ENCODE measurements at regions not wholly inside any gene's neighbourhood (a gene's known extent, or its start where the extent isn't known, plus 50 kb on each side); places are given as distances from the start of the nearest gene placed in this dataset.

DNA sequence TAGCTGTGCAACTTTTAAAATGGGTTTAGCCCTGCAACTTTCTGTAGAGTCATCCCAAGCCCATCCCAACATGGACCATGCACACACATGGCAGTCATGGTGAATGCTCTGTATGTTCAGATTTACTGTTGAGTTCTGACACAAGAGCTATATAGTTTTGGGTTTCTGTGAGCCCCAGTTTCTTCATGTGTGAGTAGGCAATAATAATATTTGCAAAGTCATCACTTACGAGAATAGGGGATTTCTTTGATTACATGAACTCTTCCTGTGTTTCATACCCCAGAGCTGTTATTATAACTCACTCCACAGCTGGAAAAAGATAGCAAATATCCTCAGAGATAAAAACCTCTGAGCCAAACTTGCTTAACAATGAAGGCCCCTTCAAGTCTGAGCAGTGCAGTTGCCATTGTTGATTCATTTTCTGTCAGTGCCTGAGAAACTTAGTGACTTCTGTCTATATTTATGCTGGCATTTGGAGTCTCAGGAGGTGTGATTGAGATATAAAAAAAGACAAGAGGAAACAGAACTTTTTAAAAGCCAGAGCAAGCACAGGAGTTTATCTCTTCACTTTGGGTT lies 767.9 kb upstream of the API5 start:
- TF ChIP-seq, protein P1, sequence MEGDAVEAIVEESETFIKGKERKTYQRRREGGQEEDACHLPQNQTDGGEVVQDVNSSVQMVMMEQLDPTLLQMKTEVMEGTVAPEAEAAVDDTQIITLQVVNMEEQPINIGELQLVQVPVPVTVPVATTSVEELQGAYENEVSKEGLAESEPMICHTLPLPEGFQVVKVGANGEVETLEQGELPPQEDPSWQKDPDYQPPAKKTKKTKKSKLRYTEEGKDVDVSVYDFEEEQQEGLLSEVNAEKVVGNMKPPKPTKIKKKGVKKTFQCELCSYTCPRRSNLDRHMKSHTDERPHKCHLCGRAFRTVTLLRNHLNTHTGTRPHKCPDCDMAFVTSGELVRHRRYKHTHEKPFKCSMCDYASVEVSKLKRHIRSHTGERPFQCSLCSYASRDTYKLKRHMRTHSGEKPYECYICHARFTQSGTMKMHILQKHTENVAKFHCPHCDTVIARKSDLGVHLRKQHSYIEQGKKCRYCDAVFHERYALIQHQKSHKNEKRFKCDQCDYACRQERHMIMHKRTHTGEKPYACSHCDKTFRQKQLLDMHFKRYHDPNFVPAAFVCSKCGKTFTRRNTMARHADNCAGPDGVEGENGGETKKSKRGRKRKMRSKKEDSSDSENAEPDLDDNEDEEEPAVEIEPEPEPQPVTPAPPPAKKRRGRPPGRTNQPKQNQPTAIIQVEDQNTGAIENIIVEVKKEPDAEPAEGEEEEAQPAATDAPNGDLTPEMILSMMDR (IDR thresholded peaks at IDR 0.05) = no peak

DNA sequence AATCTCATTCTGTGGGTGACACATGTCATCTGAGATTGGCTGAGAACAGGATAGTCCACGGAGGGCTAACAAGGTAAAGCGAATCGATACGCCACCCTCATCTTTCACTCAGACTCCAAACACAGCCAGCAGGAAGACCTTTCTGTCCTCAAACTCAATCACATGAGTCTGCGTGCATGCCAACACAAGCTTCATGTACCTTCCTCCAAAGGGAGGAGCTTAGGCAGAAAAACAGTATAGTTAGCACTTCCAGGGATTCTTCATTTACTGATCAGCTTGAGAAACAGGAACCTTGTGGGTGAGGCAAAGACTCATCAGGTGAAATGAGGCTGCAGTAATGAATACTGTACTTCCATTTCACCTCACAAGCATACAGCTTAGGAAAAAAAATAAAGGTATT lies 767.1 kb upstream of the API5 start:
- TF ChIP-seq, protein P1 (IDR thresholded peaks at IDR 0.05) = no peak

DNA sequence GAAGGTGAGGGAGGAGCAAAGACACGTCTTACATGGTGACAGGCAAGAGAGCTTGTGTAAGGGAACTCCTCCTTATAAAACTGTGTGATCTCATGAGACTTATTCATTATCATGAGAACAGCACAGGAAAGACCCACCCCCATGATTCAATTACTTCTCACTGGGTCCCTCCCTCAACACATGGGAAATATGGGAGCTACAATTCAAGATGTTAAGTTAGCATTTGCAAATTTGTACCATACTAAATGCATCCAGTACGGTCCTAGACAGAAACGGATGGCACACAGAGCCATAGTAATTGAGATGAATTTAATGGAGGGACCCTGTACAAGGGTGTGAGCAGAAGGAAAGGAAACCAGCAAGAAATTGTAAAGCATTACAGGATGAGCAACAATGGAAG lies 765.8 kb upstream of the API5 start:
- TF ChIP-seq, protein P1 (IDR thresholded peaks at IDR 0.05) = no peak

DNA sequence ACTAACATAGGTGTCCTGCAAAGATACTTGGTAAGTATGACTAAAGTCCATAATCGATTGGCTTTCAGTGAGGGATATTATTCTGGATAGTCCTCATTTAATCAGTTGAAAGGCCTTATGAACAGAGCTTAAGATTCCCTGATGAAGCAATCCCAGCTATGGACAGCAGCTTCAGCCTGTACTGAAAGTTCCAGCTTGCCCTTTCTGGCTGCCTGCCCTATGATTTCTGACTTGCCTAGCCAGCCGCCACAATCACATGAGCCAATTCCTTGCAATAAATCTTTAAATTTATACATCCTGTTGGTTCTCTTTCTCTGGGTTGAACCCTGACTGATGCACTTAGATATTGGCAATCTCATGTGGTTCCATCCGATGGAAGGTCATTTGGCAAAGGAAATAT lies 759.0 kb upstream of the API5 start:
- TF ChIP-seq, protein P1 (IDR thresholded peaks at IDR 0.05) = no peak

DNA sequence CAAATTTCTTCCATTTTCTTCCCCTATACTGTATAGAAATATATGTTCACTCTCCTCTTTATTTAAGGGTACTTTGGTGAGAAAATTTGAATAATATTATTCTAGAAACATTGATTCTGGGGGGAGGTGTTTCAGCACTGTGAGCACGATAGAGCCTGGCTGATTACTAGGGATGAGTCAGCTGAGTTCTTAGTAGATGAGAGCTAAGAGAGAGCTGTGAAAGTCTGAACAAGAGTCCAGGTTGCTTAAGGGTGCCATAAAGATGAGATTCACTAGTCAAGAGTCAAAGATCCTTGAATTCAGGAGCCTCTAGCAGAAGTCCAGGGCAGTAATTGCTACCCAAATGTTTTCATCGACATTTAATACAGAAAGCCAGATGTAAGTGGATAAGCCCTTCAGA lies 756.6 kb upstream of the API5 start:
- TF ChIP-seq, protein P1 (IDR thresholded peaks at IDR 0.05) = no peak

DNA sequence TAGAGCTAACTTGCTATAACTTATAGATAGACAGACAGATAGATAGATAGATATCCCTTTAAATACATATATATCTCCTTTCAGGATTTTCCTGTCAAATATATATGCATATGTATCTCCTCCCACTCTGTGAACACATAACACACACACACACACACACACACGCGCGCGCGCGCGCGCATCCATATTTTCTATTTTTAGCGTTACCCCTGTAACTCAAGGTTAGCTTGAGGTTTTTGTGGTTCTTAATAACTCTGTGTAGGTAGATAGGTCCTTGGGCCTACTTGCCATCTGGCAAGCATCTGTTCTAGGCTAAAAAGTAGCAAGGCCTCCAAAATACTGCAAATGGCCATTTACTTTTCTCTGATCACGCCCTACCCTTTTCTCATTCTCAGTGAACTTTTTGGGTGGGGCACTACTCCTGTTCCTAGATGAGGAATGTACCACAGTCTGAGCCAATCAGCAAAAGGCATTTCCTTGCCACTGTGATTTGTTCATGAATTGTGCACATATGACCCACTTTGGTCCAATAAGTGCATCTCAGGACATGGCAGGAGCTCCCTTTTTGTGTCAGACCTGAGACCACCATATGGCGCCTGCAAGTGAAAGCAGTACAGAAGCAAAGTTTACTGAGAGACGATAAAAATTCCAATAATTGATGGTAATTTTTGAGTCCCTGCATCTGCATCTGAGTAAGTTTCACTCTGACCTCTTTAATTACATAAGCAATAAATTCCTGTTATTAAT lies 740.5 kb upstream of the API5 start:
- TF ChIP-seq, protein P1 (IDR thresholded peaks at IDR 0.05) = no peak

DNA sequence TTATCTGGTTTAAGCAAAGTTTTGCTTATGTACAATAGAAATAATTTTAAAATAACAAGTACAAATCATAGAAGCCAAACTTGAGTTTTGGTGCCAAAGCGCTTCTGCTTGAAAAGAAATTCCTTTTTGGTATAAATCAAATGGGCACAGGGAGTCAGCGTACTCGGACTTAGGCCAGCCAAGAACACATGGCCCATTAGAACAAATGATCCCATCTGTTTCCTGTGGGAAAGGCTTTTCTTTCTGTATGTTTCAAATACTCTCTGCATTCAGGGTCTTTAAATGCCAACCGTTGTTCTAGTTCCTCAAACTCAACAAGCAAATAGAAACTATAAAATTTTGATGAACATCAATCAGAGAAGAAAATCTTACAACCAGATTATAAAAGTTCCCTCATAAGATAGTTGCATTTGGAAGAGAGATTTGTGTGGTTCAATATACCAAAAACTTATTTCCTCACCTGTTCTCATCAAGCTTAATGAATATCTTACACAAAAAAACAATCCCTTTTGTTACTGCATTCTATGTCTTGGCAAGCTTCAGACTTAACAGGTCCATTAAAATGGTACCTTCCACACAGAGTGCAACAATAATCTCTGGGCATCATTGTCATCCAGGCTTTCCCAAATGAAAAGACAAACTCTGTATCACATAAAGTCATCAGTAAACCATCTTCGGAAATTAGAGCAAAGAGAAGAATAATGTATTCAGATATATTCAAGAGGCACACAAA lies 739.8 kb upstream of the API5 start:
- TF ChIP-seq, protein P1 (IDR thresholded peaks at IDR 0.05) = no peak

Measured in LNCAP (cell line).